ENCODE measurements at regions not wholly inside any gene's neighbourhood (a gene's known extent, or its start where the extent isn't known, plus 50 kb on each side); places are given as distances from the start of the nearest gene placed in this dataset.

GRCh38 chrX:9147086-9147485, 113.2 kb upstream of the FAM9B start:
- no peaks in the 10 kb centered on the region for H3K79me2 ChIP-seq (ENCODE audit: insufficient read depth, low read length)
- no peak for TF ChIP-seq CTCF (conservative IDR thresholded peaks at IDR 0.05; ENCODE audit: low read length)
- no peak for TF ChIP-seq EZH2phosphoT487 (IDR thresholded peaks at IDR 0.05; ENCODE audit: borderline replicate concordance)
- no peak overlapping the region for H3K4me2 ChIP-seq (ENCODE audit: low read depth, low read length, poor library complexity, severe bottlenecking)
- H2AFZ ChIP-seq (ENCODE audit: low read length), result no peak overlapping the region
- no peaks in the 10 kb centered on the region for H3F3A ChIP-seq (ENCODE audit: low read depth)
- H3K9ac ChIP-seq (ENCODE audit: low read depth, low read length, poor library complexity, severe bottlenecking), result no peak overlapping the region
- no peaks in the 10 kb centered on the region for H4K20me1 ChIP-seq (ENCODE audit: insufficient read depth, low read length, poor library complexity, severe bottlenecking)
- no peaks in the 10 kb centered on the region for H3K27me3 ChIP-seq (ENCODE audit: insufficient read depth, low read length, poor library complexity, severe bottlenecking)
- no peak overlapping the region for H3K4me3 ChIP-seq (ENCODE audit: low read length, poor library complexity, severe bottlenecking)
- no peaks in the 10 kb centered on the region for H3K9me2 ChIP-seq (replicated peaks; ENCODE audit: low read depth, low read length)
- no peaks in the 10 kb centered on the region for H3K9me3 ChIP-seq (ENCODE audit: insufficient read depth, low read depth, low read length)
- no peaks in the 10 kb centered on the region for H3K36me3 ChIP-seq (ENCODE audit: insufficient read depth, low read length)
- H3K4me1 ChIP-seq (ENCODE audit: insufficient read depth, low read length, poor library complexity, severe bottlenecking), result no peaks in the 10 kb centered on the region

- Histone ChIP-seq H3K4me2 (ENCODE audit: low read depth, low read length, poor library complexity, severe bottlenecking) (no peak overlapping the region), H3K4me3 (ENCODE audit: low read length, poor library complexity, severe bottlenecking) (no peak overlapping the region), H3K9ac (ENCODE audit: low read depth, low read length, poor library complexity, severe bottlenecking) (no peak overlapping the region)
Observed at GRCh38 chrX:9147726-9148125, 113.8 kb upstream of the FAM9B start.

DNA sequence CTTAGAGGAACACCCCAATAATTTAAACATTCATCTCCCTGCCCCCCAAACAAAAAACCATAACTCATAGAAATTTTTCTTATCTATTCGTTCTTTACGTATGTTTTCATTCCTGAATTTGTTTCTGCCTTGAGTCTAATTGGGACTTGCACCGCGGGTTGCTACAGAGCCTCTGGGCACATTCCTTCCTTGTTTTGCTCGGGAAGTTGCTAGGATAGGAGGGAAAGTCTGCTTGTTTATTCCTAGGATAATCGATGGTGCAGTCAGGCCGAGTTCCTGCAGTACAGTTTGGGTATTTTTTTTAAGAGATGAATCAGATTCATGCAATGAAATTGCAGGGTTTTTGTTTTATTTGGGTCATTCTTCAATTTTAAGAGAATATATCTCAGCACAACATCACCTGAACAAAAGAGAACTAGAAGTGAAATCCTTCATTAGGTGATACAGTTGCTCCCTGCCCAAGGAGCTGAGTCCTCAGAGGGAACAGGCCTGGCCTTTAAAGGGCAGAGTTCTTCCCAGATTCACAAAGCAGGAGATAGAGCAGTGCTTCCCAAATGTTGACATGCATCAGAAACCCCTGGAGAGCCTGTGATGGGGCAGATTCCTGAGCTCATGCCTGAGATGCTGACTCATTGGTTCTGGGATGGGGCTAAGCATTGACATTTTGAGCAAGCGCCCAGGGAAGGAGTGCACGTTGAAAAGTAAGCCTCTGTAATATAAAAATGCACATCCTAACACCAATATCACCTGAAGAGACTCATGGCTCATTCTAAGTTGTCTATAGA, 114.9 kb upstream of the FAM9B start:
- H4K20me1 ChIP-seq (ENCODE audit: insufficient read depth, low read length, poor library complexity, severe bottlenecking), result no peaks in the 10 kb centered on the region
- no peak overlapping the region for H3K4me3 ChIP-seq (ENCODE audit: low read length, poor library complexity, severe bottlenecking)
- H3K4me1 ChIP-seq (ENCODE audit: insufficient read depth, low read length, poor library complexity, severe bottlenecking), result peaks cover 7% of the 10 kb centered on the region
- no peaks in the 10 kb centered on the region for H3K9me2 ChIP-seq (replicated peaks; ENCODE audit: low read depth, low read length)
- no peaks in the 10 kb centered on the region for H3K9me3 ChIP-seq (ENCODE audit: insufficient read depth, low read depth, low read length)
- H3F3A ChIP-seq (ENCODE audit: low read depth), result no peaks in the 10 kb centered on the region
- H3K4me2 ChIP-seq (ENCODE audit: low read depth, low read length, poor library complexity, severe bottlenecking), result no peak overlapping the region
- no peak overlapping the region for H3K9ac ChIP-seq (ENCODE audit: low read depth, low read length, poor library complexity, severe bottlenecking)
- no peaks in the 10 kb centered on the region for H3K27me3 ChIP-seq (ENCODE audit: insufficient read depth, low read length, poor library complexity, severe bottlenecking)
- H2AFZ ChIP-seq (ENCODE audit: low read length), result no peak overlapping the region
- no peak for TF ChIP-seq EZH2phosphoT487 (IDR thresholded peaks at IDR 0.05; ENCODE audit: borderline replicate concordance)
- TF ChIP-seq CTCF (conservative IDR thresholded peaks at IDR 0.05; ENCODE audit: low read length), result no peak
- no peaks in the 10 kb centered on the region for H3K36me3 ChIP-seq (ENCODE audit: insufficient read depth, low read length)
- H3K79me2 ChIP-seq (ENCODE audit: insufficient read depth, low read length), result no peaks in the 10 kb centered on the region

More at GRCh38 chrX:9147726-9148125, 113.8 kb upstream of the FAM9B start:
- H3K36me3 ChIP-seq (ENCODE audit: insufficient read depth, low read length), result no peaks in the 10 kb centered on the region
- no peaks in the 10 kb centered on the region for H3K79me2 ChIP-seq (ENCODE audit: insufficient read depth, low read length)
- H2AFZ ChIP-seq (ENCODE audit: low read length), result no peak overlapping the region
- no peaks in the 10 kb centered on the region for H4K20me1 ChIP-seq (ENCODE audit: insufficient read depth, low read length, poor library complexity, severe bottlenecking)
- TF ChIP-seq CTCF (conservative IDR thresholded peaks at IDR 0.05; ENCODE audit: low read length) (no peak), EZH2phosphoT487 (IDR thresholded peaks at IDR 0.05; ENCODE audit: borderline replicate concordance) (no peak)
- no peaks in the 10 kb centered on the region for H3F3A ChIP-seq (ENCODE audit: low read depth)
- no peaks in the 10 kb centered on the region for H3K9me2 ChIP-seq (replicated peaks; ENCODE audit: low read depth, low read length)
- no peaks in the 10 kb centered on the region for H3K27me3 ChIP-seq (ENCODE audit: insufficient read depth, low read length, poor library complexity, severe bottlenecking)
- no peaks in the 10 kb centered on the region for H3K9me3 ChIP-seq (ENCODE audit: insufficient read depth, low read depth, low read length)
- no peaks in the 10 kb centered on the region for H3K4me1 ChIP-seq (ENCODE audit: insufficient read depth, low read length, poor library complexity, severe bottlenecking)
